GM23338 (cell line): ENCODE measurements at regions not wholly inside any gene's neighbourhood (a gene's known extent, or its start where the extent isn't known, plus 50 kb on each side); places are given as distances from the start of the nearest gene placed in this dataset.

Experiments
- ATAC-seq: fragments of 200-7000 bp; cut with Tn5 transposase; 3 replicates; pipeline ENCODE4 v1.9.1; 2020
- DNase-seq: peaks from one replicate; pipeline ENCODE4 v3.0.0-alpha.2; 2015; ENCODE audit warnings: low spot score
- H2AFZ ChIP-seq: fragments of 200-600 bp; sonication (generic); 2 replicates; pipeline ENCODE4 v1.8.0; 2016; ENCODE audit warnings: antibody characterized with exemption, mild to moderate bottlenecking, moderate library complexity
- H3F3A ChIP-seq: fragments of 200-600 bp; sonication (generic); replicated peaks from 2 replicates; pipeline ENCODE4 v1.8.0; 2017; ENCODE audit warnings: antibody characterized with exemption, mixed run types, low read depth
- H3K27ac ChIP-seq: fragments of 200-600 bp; sonication (generic); 2 replicates; pipeline ENCODE4 v1.6.1; 2016; ENCODE audit warnings: low read depth
- H3K27me3 ChIP-seq: fragments of 200-600 bp; sonication (generic); 2 replicates; pipeline ENCODE4 v1.8.0; 2016; ENCODE audit warnings: mild to moderate bottlenecking, mixed run types, moderate library complexity; ENCODE audit not compliant: insufficient read depth
- H3K36me3 ChIP-seq: fragments of 200-600 bp; sonication (generic); 2 replicates; pipeline ENCODE4 v1.8.0; 2016; ENCODE audit warnings: mild to moderate bottlenecking; ENCODE audit not compliant: insufficient read depth
- H3K4me1 ChIP-seq: fragments of 200-600 bp; sonication (generic); 2 replicates; pipeline ENCODE4 v1.8.0; 2016; ENCODE audit warnings: mild to moderate bottlenecking, moderate library complexity; ENCODE audit not compliant: insufficient read depth
- H3K4me2 ChIP-seq: fragments of 200-600 bp; sonication (generic); 2 replicates; pipeline ENCODE4 v1.7.1; 2017; ENCODE audit warnings: mixed run types
- H3K4me3 ChIP-seq: fragments of 200-600 bp; sonication (generic); 2 replicates; pipeline ENCODE4 v1.6.1; 2016; ENCODE audit warnings: mixed run types
- H3K79me2 ChIP-seq: fragments of 200-600 bp; sonication (generic); replicated peaks from 2 replicates; pipeline ENCODE4 v1.8.0; 2017; ENCODE audit warnings: mild to moderate bottlenecking; ENCODE audit not compliant: insufficient read depth
- H3K9me2 ChIP-seq: fragments of 200-600 bp; sonication (generic); 2 replicates; pipeline ENCODE4 v1.8.0; 2017; ENCODE audit not compliant: insufficient read depth
- H4K20me1 ChIP-seq: fragments of 200-600 bp; sonication (generic); replicated peaks from 2 replicates; pipeline ENCODE4 v1.8.0; 2017; ENCODE audit warnings: mild to moderate bottlenecking; ENCODE audit not compliant: insufficient read depth
- H3K27ac Mint-ChIP-seq: 2 replicates; pipeline ENCODE4 v1.8.0; 2020; ENCODE audit warnings: inconsistent platforms, mild to moderate bottlenecking, moderate library complexity, mixed read lengths
- H3K27me3 Mint-ChIP-seq: 3 replicates; pipeline ENCODE4 v1.8.0; 2022; ENCODE audit warnings: low read depth, mild to moderate bottlenecking, moderate library complexity, mixed read lengths, inconsistent platforms; ENCODE audit not compliant: insufficient read depth, poor library complexity
- H3K36me3 Mint-ChIP-seq: 3 replicates; pipeline ENCODE4 v1.8.0; 2021; ENCODE audit warnings: low read depth, mild to moderate bottlenecking, inconsistent platforms, moderate library complexity, mixed read lengths
- H3K4me1 Mint-ChIP-seq: 3 replicates; pipeline ENCODE4 v1.8.0; 2020; ENCODE audit warnings: mild to moderate bottlenecking, inconsistent platforms, mixed read lengths
- H3K4me3 Mint-ChIP-seq: 3 replicates; pipeline ENCODE4 v1.8.0; 2021; ENCODE audit warnings: moderate library complexity, mild to moderate bottlenecking, inconsistent platforms, mixed read lengths
- H3K9me3 Mint-ChIP-seq: 3 replicates; pipeline ENCODE4 v1.8.0; 2020; ENCODE audit warnings: moderate library complexity, mild to moderate bottlenecking, inconsistent platforms, mixed read lengths
- CREB1 ChIP-seq: fragments of 250-450 bp; sonication (Bioruptor Pico); IDR thresholded peaks from 2 replicates; pipeline ENCODE4 v1.5.0; 2020; ENCODE audit warnings: low read depth, mild to moderate bottlenecking, moderate library complexity
- EZH2 ChIP-seq: fragments of 200-600 bp; sonication (generic); IDR thresholded peaks from one replicate; pipeline ENCODE4 v1.8.0; 2017; ENCODE audit warnings: antibody characterized with exemption, mild to moderate bottlenecking, low read depth; ENCODE audit not compliant: unreplicated experiment
- EZH2phosphoT487 ChIP-seq: fragments of 200-600 bp; sonication (generic); IDR thresholded peaks from one replicate; pipeline ENCODE4 v1.8.1; 2018; ENCODE audit warnings: antibody characterized with exemption; ENCODE audit not compliant: unreplicated experiment
- JUNB ChIP-seq: IDR thresholded peaks from one replicate; pipeline ENCODE4 v1.6.1; 2016; ENCODE audit warnings: antibody characterized with exemption; ENCODE audit not compliant: unreplicated experiment
- NANOG ChIP-seq: IDR thresholded peaks from 2 replicates; pipeline ENCODE4 v1.6.1; 2016; ENCODE audit warnings: antibody characterized with exemption, borderline replicate concordance
- STAT1 ChIP-seq: IDR thresholded peaks from one replicate; pipeline ENCODE4 v1.6.1; 2016; ENCODE audit warnings: antibody characterized with exemption; ENCODE audit not compliant: unreplicated experiment
- ZNF114 ChIP-seq: fragments of 250-450 bp; sonication (Bioruptor Pico); IDR thresholded peaks from 2 replicates; pipeline ENCODE4 v1.5.0; 2020; ENCODE audit warnings: mild to moderate bottlenecking, moderate library complexity
- ZNF331 ChIP-seq: fragments of 250-450 bp; sonication (Bioruptor Pico); IDR thresholded peaks from 2 replicates; pipeline ENCODE4 v1.5.0; 2020; ENCODE audit warnings: low read depth, mild to moderate bottlenecking, moderate library complexity
- TF ChIP-seq, protein P1 (sequence below): fragments of 250-450 bp; sonication (Bioruptor Pico); IDR thresholded peaks from 2 replicates; pipeline ENCODE4 v1.5.0; 2020; ENCODE audit warnings: mild to moderate bottlenecking, moderate library complexity
- TF ChIP-seq, protein P2 (sequence below), 2 experiments: fragments of 200-600 bp in 1 of 2; sonication (generic) in 1 of 2; conservative IDR thresholded peaks; 2 replicates each; pipeline versions ENCODE4 v1.5.1 to v1.6.1; 2016 to 2017; ENCODE audit warnings: antibody characterized with exemption in 2 of 2, low read depth in 2 of 2, mild to moderate bottlenecking in 2 of 2, moderate library complexity in 1 of 2
- TF ChIP-seq, protein P3 (sequence below): IDR thresholded peaks from 2 replicates; pipeline ENCODE4 v1.6.1; 2016; ENCODE audit warnings: antibody characterized with exemption

DNA sequence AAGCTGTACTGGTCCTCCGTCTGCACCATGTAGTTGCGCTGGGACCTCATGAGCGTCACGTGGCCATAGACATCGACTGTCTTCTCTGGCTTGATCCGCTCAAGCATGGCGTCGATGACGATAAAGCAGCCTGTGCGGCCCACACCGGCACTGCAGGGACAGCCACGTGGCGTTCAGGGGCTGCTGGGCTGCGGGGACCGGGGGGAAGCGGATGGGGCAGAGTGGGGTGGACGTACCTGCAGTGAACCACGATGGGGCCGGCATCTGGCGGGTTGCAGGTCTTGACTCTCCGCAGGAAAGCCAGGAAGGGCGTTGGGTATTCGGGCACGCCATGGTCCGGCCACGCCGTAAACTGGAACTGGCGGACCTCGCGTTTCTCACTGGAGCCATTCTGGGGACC, 128.5 kb downstream of the PTPRS start:
- H3K27ac Mint-ChIP-seq: no peak overlapping the region
- no peak overlapping the region for H3K4me3 ChIP-seq
- H3K79me2 ChIP-seq: no peaks in the 10 kb centered on the region
- no peak overlapping the region for H3K27ac ChIP-seq
- peaks cover 9% of the 10 kb centered on the region for H3K27me3 Mint-ChIP-seq
- H3K36me3 Mint-ChIP-seq: peaks cover 14% of the 10 kb centered on the region
- no peak for DNase-seq
- no peak overlapping the region for H3K4me3 Mint-ChIP-seq
- H3K9me2 ChIP-seq: 0 out of 2 replicates have a peak, but pooled peaks cover 4% of the 10 kb centered on the region
- no peaks in the 10 kb centered on the region for H3K4me1 Mint-ChIP-seq
- peaks cover 7% of the 10 kb centered on the region for H3K9me3 Mint-ChIP-seq
- TF ChIP-seq ZNF114 (CRISPR knock-in tag): no peak
- H3K36me3 ChIP-seq: peaks cover 64% of the 10 kb centered on the region
- no peak overlapping the region for H3K4me2 ChIP-seq
- no peak for ATAC-seq
- peaks cover 5% of the 10 kb centered on the region; the same call in 1 of the 2 replicates for H3F3A ChIP-seq
- H3K27me3 ChIP-seq: no peaks in the 10 kb centered on the region
- H2AFZ ChIP-seq: no peak overlapping the region
- H4K20me1 ChIP-seq: peaks cover 6% of the 10 kb centered on the region; the same call in 1 of the 2 replicates
- H3K4me1 ChIP-seq: no peaks in the 10 kb centered on the region

DNA sequence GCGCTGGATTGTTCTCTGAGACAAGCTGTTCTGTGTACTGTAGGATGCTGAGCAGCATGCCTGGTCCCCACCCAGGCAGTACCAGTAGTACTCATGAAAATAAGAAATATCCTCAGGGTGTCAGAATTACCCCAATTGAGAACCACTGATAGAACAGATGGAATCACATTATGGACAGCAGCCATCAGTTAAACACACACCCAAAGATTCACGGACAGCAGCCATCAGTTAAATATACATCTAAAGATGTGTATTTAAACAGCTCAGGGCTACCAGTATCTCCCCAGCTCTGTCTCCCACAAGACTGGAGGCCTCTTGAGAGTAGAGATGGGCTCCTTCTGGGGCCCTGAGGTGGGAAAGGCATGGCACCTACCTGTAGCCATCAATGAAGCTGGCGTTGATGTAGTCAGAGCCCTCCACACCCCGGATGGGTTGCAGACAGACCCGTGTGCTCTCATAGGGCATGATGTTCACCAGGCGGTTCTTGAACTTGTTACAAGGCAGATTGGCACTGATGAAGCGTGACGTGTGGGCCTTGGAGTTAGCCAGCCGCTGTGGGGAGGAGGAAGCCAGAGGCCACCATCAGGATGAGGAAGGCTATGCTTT, 129.3 kb downstream of the PTPRS start:
- Histone ChIP-seq H3K79me2 (no peaks in the 10 kb centered on the region), H3K9me2 (0 out of 2 replicates have a peak, but pooled peaks cover 4% of the 10 kb centered on the region), H4K20me1 (peaks cover 6% of the 10 kb centered on the region; the same call in 1 of the 2 replicates), H3K36me3 (peaks cover 59% of the 10 kb centered on the region), H3K27ac (no peak overlapping the region), H3K4me2 (no peak overlapping the region), H3K4me3 (no peak overlapping the region), H3K4me1 (no peaks in the 10 kb centered on the region), H2AFZ (no peak overlapping the region), H3K27me3 (no peaks in the 10 kb centered on the region), H3F3A (peaks cover 5% of the 10 kb centered on the region; the same call in 1 of the 2 replicates)
- peaks cover 7% of the 10 kb centered on the region for H3K9me3 Mint-ChIP-seq
- H3K4me3 Mint-ChIP-seq: no peak overlapping the region
- H3K27ac Mint-ChIP-seq: no peak overlapping the region
- no peaks in the 10 kb centered on the region for H3K4me1 Mint-ChIP-seq
- DNase-seq: no peak
- H3K36me3 Mint-ChIP-seq: peaks cover 10% of the 10 kb centered on the region
- ATAC-seq: no peak
- H3K27me3 Mint-ChIP-seq: peaks cover 13% of the 10 kb centered on the region
- TF ChIP-seq, protein P1, sequence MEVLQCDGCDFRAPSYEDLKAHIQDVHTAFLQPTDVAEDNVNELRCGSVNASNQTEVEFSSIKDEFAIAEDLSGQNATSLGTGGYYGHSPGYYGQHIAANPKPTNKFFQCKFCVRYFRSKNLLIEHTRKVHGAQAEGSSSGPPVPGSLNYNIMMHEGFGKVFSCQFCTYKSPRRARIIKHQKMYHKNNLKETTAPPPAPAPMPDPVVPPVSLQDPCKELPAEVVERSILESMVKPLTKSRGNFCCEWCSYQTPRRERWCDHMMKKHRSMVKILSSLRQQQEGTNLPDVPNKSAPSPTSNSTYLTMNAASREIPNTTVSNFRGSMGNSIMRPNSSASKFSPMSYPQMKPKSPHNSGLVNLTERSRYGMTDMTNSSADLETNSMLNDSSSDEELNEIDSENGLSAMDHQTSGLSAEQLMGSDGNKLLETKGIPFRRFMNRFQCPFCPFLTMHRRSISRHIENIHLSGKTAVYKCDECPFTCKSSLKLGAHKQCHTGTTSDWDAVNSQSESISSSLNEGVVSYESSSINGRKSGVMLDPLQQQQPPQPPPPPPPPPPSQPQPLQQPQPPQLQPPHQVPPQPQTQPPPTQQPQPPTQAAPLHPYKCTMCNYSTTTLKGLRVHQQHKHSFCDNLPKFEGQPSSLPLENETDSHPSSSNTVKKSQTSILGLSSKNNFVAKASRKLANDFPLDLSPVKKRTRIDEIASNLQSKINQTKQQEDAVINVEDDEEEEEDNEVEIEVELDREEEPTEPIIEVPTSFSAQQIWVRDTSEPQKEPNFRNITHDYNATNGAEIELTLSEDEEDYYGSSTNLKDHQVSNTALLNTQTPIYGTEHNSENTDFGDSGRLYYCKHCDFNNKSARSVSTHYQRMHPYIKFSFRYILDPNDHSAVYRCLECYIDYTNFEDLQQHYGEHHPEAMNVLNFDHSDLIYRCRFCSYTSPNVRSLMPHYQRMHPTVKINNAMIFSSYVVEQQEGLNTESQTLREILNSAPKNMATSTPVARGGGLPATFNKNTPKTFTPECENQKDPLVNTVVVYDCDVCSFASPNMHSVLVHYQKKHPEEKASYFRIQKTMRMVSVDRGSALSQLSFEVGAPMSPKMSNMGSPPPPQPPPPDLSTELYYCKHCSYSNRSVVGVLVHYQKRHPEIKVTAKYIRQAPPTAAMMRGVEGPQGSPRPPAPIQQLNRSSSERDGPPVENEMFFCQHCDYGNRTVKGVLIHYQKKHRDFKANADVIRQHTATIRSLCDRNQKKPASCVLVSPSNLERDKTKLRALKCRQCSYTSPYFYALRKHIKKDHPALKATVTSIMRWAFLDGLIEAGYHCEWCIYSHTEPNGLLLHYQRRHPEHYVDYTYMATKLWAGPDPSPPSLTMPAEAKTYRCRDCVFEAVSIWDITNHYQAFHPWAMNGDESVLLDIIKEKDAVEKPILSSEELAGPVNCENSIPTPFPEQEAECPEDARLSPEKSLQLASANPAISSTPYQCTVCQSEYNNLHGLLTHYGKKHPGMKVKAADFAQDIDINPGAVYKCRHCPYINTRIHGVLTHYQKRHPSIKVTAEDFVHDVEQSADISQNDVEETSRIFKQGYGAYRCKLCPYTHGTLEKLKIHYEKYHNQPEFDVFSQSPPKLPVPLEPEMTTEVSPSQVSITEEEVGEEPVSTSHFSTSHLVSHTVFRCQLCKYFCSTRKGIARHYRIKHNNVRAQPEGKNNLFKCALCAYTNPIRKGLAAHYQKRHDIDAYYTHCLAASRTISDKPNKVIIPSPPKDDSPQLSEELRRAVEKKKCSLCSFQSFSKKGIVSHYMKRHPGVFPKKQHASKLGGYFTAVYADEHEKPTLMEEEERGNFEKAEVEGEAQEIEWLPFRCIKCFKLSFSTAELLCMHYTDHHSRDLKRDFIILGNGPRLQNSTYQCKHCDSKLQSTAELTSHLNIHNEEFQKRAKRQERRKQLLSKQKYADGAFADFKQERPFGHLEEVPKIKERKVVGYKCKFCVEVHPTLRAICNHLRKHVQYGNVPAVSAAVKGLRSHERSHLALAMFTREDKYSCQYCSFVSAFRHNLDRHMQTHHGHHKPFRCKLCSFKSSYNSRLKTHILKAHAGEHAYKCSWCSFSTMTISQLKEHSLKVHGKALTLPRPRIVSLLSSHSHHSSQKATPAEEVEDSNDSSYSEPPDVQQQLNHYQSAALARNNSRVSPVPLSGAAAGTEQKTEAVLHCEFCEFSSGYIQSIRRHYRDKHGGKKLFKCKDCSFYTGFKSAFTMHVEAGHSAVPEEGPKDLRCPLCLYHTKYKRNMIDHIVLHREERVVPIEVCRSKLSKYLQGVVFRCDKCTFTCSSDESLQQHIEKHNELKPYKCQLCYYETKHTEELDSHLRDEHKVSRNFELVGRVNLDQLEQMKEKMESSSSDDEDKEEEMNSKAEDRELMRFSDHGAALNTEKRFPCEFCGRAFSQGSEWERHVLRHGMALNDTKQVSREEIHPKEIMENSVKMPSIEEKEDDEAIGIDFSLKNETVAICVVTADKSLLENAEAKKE (CRISPR knock-in tag): no peak
- TF ChIP-seq EZH2phosphoT487: no peak
- no peak for TF ChIP-seq ZNF331 (CRISPR knock-in tag)
- TF ChIP-seq NANOG: no peak
- TF ChIP-seq, protein P2, sequence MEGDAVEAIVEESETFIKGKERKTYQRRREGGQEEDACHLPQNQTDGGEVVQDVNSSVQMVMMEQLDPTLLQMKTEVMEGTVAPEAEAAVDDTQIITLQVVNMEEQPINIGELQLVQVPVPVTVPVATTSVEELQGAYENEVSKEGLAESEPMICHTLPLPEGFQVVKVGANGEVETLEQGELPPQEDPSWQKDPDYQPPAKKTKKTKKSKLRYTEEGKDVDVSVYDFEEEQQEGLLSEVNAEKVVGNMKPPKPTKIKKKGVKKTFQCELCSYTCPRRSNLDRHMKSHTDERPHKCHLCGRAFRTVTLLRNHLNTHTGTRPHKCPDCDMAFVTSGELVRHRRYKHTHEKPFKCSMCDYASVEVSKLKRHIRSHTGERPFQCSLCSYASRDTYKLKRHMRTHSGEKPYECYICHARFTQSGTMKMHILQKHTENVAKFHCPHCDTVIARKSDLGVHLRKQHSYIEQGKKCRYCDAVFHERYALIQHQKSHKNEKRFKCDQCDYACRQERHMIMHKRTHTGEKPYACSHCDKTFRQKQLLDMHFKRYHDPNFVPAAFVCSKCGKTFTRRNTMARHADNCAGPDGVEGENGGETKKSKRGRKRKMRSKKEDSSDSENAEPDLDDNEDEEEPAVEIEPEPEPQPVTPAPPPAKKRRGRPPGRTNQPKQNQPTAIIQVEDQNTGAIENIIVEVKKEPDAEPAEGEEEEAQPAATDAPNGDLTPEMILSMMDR (conservative IDR thresholded peaks at IDR 0.05; ENCODE audit: low read depth in 2 of 2): no peak
- no peak for TF ChIP-seq EZH2
- no peak for TF ChIP-seq CREB1 (CRISPR knock-in tag)
- TF ChIP-seq ZNF114 (CRISPR knock-in tag): no peak
- no peak for TF ChIP-seq STAT1
- no peak for TF ChIP-seq JUNB
- TF ChIP-seq, protein P3, sequence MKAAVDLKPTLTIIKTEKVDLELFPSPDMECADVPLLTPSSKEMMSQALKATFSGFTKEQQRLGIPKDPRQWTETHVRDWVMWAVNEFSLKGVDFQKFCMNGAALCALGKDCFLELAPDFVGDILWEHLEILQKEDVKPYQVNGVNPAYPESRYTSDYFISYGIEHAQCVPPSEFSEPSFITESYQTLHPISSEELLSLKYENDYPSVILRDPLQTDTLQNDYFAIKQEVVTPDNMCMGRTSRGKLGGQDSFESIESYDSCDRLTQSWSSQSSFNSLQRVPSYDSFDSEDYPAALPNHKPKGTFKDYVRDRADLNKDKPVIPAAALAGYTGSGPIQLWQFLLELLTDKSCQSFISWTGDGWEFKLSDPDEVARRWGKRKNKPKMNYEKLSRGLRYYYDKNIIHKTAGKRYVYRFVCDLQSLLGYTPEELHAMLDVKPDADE: no peak
